Colonic mucosa (tissue), 4 donors: ENCODE measurements at regions not wholly inside any gene's neighbourhood (a gene's known extent, or its start where the extent isn't known, plus 50 kb on each side); places are given as distances from the start of the nearest gene placed in this dataset.
"Not testable (repeated sequence)": the region's sequence is repeated elsewhere in the genome, so short reads cannot be mapped to it uniquely, and the experiment has no call there.

Experiments used
- DNase-seq: peaks from one replicate; pipeline ENCODE4 v3.0.0-alpha.2; 2020
- H3K27ac ChIP-seq: fragments of 200-600 bp; one replicate; pipeline ENCODE4 v1.8.0; 2021
- H3K27me3 ChIP-seq: fragments of 200-600 bp; one replicate; pipeline ENCODE4 v1.8.0; 2021
- H3K36me3 ChIP-seq: fragments of 200-600 bp; one replicate; pipeline ENCODE4 v1.8.0; 2021
- H3K4me1 ChIP-seq: fragments of 200-600 bp; one replicate; pipeline ENCODE4 v1.8.0; 2021; ENCODE audit warnings: mild to moderate bottlenecking
- H3K4me3 ChIP-seq: fragments of 200-600 bp; one replicate; pipeline ENCODE4 v1.8.0; 2021
- H3K9ac ChIP-seq, 2 donors: one replicate each; pipeline ENCODE4 v1.7.0; 2013; ENCODE audit warnings: control low read depth in 2 of 2, low read depth in 2 of 2, low read length in 2 of 2
- H3K9me3 ChIP-seq: fragments of 200-600 bp; one replicate; pipeline ENCODE4 v1.8.0; 2021
- CTCF ChIP-seq: fragments of 200-600 bp; IDR thresholded peaks from one replicate; pipeline ENCODE4 v1.8.0; 2022; ENCODE audit warnings: antibody characterized with exemption, mild to moderate bottlenecking
- intact Hi-C: fragments of 100-400 bp; cut with DNase I; formaldehyde crosslinking; loops from one replicate; pipeline ENCODE4 v1.14.1; 2022
- donor health status: healthy.
- donor health status: DM: no; HTN: no; CAD: no.
- donor health status: DM: no; HTN: no; CAD: no.

DNA sequence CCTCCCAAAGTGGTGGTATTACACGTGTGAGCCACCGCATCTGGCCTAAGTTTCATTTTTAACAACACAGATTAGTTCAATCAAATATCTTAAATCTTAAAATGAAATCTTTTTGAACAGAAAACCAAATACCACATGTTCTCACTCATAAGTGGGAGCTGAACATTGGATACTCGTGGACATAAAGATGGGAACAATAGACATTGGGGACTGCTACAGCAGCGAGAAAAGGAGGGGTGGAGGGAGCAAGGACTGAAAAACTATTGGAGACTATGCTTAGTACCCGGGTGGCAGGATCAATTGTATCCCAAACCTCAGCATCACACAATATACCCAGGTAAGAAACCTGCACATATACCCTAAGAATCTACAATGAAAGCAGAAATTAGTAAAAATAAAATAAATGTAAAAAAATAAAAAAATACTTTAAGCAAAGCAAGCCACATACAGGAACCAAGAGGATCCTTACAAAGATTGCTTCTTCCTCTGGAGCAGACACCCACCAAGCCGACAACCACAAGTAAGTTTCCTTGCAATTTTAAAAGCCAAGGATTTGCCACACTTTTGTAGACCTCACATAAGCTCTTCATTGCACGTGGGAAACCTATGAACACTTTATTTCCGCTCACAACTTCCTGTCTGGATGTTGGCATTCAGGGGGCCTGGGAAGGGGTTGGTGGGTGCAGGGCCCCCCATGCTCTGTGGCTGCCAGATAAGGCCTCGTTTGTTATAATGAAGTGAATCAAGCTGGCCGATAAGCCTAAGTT, 147.9 kb downstream of the MYCN start:
- intact Hi-C loops: no loop called here
- Histone ChIP-seq H3K4me3 (no peak overlapping the region), H3K9me3 (no peaks in the 10 kb centered on the region), H3K9ac (no peak overlapping the region), H3K4me1 (no peaks in the 10 kb centered on the region), H3K36me3 (no peaks in the 10 kb centered on the region), H3K27ac (no peak overlapping the region), H3K27me3 (no peaks in the 10 kb centered on the region)
- DNase-seq: no peak
- TF ChIP-seq CTCF: no peak

- intact Hi-C loops, H3K36me3 ChIP-seq, H3K27ac ChIP-seq, H3K9me3 ChIP-seq, DNase-seq, H3K27me3 ChIP-seq, H3K4me3 ChIP-seq, H3K4me1 ChIP-seq, H3K9ac ChIP-seq: not testable (repeated sequence)
Observed at GRCh38 chr2:16086136-16086535, 145.8 kb downstream of the MYCN start.

- DNase-seq: no peak
- Histone ChIP-seq H3K27ac (no peak overlapping the region), H3K9me3 (no peaks in the 10 kb centered on the region), H3K4me3 (no peak overlapping the region), H3K9ac (no peak overlapping the region), H3K27me3 (no peaks in the 10 kb centered on the region), H3K36me3 (no peaks in the 10 kb centered on the region), H3K4me1 (no peaks in the 10 kb centered on the region)
- intact Hi-C loops: no loop called here
- no peak for TF ChIP-seq CTCF
Observed at GRCh38 chr2:16085073-16085472, 144.7 kb downstream of the MYCN start.

GRCh38 chr2:16084274-16084673, 143.9 kb downstream of the MYCN start:
- Histone ChIP-seq H3K9me3 (no peaks in the 10 kb centered on the region), H3K27me3 (no peaks in the 10 kb centered on the region), H3K4me3 (no peak overlapping the region), H3K36me3 (no peaks in the 10 kb centered on the region), H3K9ac (no peak overlapping the region), H3K4me1 (no peaks in the 10 kb centered on the region), H3K27ac (no peak overlapping the region)
- no peak for DNase-seq
- no peak for TF ChIP-seq CTCF
- intact Hi-C loops: no loop called here

DNA sequence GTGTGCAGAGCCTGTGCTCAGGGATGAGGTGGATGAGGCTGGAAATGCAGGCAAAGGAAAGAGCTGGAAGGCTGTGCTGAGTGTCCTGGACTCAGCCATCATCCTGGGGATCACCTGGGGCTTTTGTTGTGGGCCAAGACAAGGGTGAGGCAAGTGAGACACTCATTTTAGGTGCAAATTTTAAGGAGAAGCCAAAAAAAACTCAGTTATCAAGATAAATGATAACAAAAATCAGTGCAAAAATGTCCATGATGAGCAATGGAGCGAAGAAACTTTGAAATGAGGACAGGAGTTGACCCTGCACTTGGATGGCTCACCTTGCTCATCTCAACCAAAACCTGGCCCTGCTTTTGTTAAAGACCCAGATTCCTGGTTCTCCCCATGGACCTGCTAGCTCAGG, 141.9 kb downstream of the MYCN start:
- H3K4me1 ChIP-seq: no peaks in the 10 kb centered on the region
- no peak for TF ChIP-seq CTCF
- no peak overlapping the region for H3K27ac ChIP-seq
- no peaks in the 10 kb centered on the region for H3K9me3 ChIP-seq
- H3K36me3 ChIP-seq: no peaks in the 10 kb centered on the region
- no peak for DNase-seq
- no peak overlapping the region for H3K4me3 ChIP-seq
- no peak overlapping the region for H3K9ac ChIP-seq
- intact Hi-C loops: no loop called here
- H3K27me3 ChIP-seq: no peaks in the 10 kb centered on the region

DNA sequence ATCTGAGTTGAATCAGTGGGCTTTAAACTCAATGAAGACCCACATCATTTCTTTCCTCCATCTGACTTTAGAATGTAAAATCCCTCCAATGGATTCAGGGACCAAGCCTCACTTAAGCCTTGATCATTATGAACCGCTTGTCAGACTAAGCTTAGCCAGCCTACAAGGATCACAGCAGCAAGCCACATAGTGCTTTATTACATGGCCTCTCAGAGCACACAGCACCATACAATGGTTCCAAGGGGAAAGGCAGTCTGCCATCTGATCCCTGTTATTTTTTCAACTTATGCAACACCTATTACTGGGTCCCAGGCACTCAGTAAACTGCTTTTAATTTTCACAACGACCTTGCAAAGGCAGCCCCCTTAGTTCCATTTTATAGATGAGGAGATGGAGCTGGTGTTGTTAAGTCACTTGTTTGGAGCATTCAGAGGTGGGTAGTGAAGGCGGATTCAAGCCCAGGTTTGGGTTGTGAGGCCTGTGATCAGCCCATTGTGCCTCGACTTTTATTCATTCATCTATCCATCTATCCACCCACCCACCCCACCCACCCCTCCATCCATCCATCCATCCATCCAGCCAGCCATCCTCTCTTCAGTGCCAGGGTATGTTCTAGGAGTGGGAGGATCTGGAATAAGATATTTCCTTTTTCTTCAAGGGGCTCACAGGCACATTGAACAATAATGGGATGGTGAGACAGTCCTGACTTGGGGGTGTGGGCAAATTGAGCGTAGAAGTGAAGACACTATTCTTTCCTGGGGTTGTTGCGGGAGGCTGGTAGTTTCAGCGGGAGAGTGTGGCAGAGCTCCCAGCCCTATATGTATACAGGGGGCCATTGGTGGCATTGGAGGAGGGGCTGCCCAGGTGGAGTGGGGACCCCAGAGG, 141.2 kb downstream of the MYCN start:
- no peak for TF ChIP-seq CTCF

More for the DNA sequence above, 141.2 kb downstream of the MYCN start:
- H3K36me3 ChIP-seq: no peaks in the 10 kb centered on the region
- DNase-seq: no peak
- no peak overlapping the region for H3K9ac ChIP-seq
- intact Hi-C loops: no loop called here
- no peaks in the 10 kb centered on the region for H3K27me3 ChIP-seq
- no peak overlapping the region for H3K4me3 ChIP-seq
- H3K4me1 ChIP-seq: no peaks in the 10 kb centered on the region
- H3K27ac ChIP-seq: no peak overlapping the region
- no peaks in the 10 kb centered on the region for H3K9me3 ChIP-seq
